ENCODE measurements at regions not wholly inside any gene's neighbourhood (a gene's known extent, or its start where the extent isn't known, plus 50 kb on each side); places are given as distances from the start of the nearest gene placed in this dataset.

DNA sequence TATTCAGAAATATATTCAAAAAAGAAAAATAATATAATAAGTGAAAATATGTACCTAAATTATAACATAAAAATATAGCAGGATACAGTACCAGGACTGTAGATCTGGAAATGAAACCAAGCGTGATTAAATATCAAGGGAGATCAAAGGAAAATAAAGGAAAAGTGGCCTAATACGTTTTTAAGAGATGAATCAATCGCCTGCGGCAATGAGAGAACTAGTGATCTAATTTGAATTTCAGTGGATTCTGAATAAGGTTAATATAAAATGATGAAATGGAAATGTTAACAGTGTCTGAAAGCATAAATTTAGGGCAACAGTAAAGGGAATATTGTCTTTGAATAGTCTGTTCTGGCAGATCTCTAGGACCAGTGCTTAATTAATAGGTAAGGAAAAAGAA is 1761.9 kb upstream of the ACO1 start:
- TF ChIP-seq TSC22D2 (CRISPR knock-in tag; IDR thresholded peaks at IDR 0.05; ENCODE audit: borderline replicate concordance) (no peak), ZNF629 (CRISPR knock-in tag; conservative IDR thresholded peaks at IDR 0.05) (no peak), ZNF891 (CRISPR knock-in tag; IDR thresholded peaks at IDR 0.05) (no peak), NFATC3 (CRISPR knock-in tag; IDR thresholded peaks at IDR 0.05) (no peak), ZNF788 (CRISPR knock-in tag; IDR thresholded peaks at IDR 0.05; ENCODE audit: borderline replicate concordance) (no peak), KLF15 (CRISPR knock-in tag; IDR thresholded peaks at IDR 0.05; ENCODE audit: borderline replicate concordance) (no peak), ZNF7 (CRISPR knock-in tag; IDR thresholded peaks at IDR 0.05) (no peak), ZMYM3 (CRISPR knock-in tag; IDR thresholded peaks at IDR 0.05) (no peak)
- TF ChIP-seq, protein P1, sequence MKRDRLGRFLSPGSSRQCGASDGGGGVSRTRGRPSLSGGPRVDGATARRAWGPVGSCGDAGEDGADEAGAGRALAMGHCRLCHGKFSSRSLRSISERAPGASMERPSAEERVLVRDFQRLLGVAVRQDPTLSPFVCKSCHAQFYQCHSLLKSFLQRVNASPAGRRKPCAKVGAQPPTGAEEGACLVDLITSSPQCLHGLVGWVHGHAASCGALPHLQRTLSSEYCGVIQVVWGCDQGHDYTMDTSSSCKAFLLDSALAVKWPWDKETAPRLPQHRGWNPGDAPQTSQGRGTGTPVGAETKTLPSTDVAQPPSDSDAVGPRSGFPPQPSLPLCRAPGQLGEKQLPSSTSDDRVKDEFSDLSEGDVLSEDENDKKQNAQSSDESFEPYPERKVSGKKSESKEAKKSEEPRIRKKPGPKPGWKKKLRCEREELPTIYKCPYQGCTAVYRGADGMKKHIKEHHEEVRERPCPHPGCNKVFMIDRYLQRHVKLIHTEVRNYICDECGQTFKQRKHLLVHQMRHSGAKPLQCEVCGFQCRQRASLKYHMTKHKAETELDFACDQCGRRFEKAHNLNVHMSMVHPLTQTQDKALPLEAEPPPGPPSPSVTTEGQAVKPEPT (CRISPR knock-in tag; IDR thresholded peaks at IDR 0.05; ENCODE audit: low read depth), result no peak
- TF ChIP-seq, protein P2, sequence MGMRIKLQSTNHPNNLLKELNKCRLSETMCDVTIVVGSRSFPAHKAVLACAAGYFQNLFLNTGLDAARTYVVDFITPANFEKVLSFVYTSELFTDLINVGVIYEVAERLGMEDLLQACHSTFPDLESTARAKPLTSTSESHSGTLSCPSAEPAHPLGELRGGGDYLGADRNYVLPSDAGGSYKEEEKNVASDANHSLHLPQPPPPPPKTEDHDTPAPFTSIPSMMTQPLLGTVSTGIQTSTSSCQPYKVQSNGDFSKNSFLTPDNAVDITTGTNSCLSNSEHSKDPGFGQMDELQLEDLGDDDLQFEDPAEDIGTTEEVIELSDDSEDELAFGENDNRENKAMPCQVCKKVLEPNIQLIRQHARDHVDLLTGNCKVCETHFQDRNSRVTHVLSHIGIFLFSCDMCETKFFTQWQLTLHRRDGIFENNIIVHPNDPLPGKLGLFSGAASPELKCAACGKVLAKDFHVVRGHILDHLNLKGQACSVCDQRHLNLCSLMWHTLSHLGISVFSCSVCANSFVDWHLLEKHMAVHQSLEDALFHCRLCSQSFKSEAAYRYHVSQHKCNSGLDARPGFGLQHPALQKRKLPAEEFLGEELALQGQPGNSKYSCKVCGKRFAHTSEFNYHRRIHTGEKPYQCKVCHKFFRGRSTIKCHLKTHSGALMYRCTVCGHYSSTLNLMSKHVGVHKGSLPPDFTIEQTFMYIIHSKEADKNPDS (CRISPR knock-in tag; IDR thresholded peaks at IDR 0.05), result no peak
- TF ChIP-seq, protein P3, sequence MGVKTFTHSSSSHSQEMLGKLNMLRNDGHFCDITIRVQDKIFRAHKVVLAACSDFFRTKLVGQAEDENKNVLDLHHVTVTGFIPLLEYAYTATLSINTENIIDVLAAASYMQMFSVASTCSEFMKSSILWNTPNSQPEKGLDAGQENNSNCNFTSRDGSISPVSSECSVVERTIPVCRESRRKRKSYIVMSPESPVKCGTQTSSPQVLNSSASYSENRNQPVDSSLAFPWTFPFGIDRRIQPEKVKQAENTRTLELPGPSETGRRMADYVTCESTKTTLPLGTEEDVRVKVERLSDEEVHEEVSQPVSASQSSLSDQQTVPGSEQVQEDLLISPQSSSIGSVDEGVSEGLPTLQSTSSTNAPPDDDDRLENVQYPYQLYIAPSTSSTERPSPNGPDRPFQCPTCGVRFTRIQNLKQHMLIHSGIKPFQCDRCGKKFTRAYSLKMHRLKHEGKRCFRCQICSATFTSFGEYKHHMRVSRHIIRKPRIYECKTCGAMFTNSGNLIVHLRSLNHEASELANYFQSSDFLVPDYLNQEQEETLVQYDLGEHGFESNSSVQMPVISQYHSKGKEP (CRISPR knock-in tag; IDR thresholded peaks at IDR 0.05), result no peak
- no peak overlapping the region for H2AFZ ChIP-seq (ENCODE audit: low read length)
- H3K4me1 ChIP-seq (ENCODE audit: insufficient read depth, low read length), result no peaks in the 10 kb centered on the region
- no peaks in the 10 kb centered on the region for H4K20me1 ChIP-seq (ENCODE audit: insufficient read depth, low read length)
- no peak overlapping the region for H3K9ac ChIP-seq (ENCODE audit: insufficient read depth, low read depth, low read length)
- H3K4me3 ChIP-seq (replicated peaks in 1 of 3; ENCODE audit: insufficient read depth in 1 of 3, low read depth in 2 of 3, low read length in 3 of 3), result no peak overlapping the region
- no peaks in the 10 kb centered on the region for H3K9me3 ChIP-seq (ENCODE audit: low read length)
- H3K27ac ChIP-seq (ENCODE audit: extremely low read length, insufficient read depth, low read length), result no peak overlapping the region
- DNase-seq (ENCODE audit: low spot score) (no peak), ATAC-seq (no peak), FAIRE-seq (no peak)
- no peak overlapping the region for H3K4me2 ChIP-seq (ENCODE audit: low read depth, low read length)
- intact Hi-C loops (cut with micrococcal nuclease; ENCODE audit: unreplicated experiment) (no loop called here), in situ Hi-C loops (cut with HindIII; ENCODE audit: extremely low pct_ligation_motif_present, low pct_unique_long_range_greater_than_20kb) (no loop called here)
- H3K27me3 ChIP-seq (ENCODE audit: control insufficient read depth in 1 of 2, insufficient read depth in 2 of 2, low read length in 2 of 2), result no peaks in the 10 kb centered on the region
- POLR2A ChIA-PET, result no interaction called here
- no TSS peak for BruUV-seq (replicated peaks)
- no peaks in the 10 kb centered on the region for H3K36me3 ChIP-seq (replicated peaks in 1 of 2; ENCODE audit: control insufficient read depth in 1 of 2, insufficient read depth in 2 of 2, low read length in 2 of 2)
- CTCF ChIA-PET (ENCODE audit: low intra/inter-chr PET ratio, low total read pairs), result no interaction called here
- WGBS (ENCODE audit: low lambda C conversion rate), result 51% methylated on average over 4 of the region's 4 CpGs
- no peaks in the 10 kb centered on the region for H3K79me2 ChIP-seq (ENCODE audit: insufficient read depth, low read length)
